Body of pancreas (tissue), 4 donors: ENCODE measurements at regions not wholly inside any gene's neighbourhood (a gene's known extent, or its start where the extent isn't known, plus 50 kb on each side); places are given as distances from the start of the nearest gene placed in this dataset.

Source experiments
- CTCF ChIP-seq, 7 experiments: fragments of 450-650 bp in 4 of 7; fragments of 200-600 bp in 3 of 7; sonication (generic) in 3 of 7; IDR thresholded peaks; one replicate each; pipeline ENCODE4 v1.5.1; 2016 to 2019; ENCODE audit warnings: antibody characterized with exemption in 7 of 7
- POLR2A ChIP-seq, 3 donors: fragments of 450-650 bp; IDR thresholded peaks; one replicate each; pipeline ENCODE4 v1.6.1; 2016; ENCODE audit warnings: antibody characterized with exemption in 3 of 3, mild to moderate bottlenecking in 2 of 3

DNA sequence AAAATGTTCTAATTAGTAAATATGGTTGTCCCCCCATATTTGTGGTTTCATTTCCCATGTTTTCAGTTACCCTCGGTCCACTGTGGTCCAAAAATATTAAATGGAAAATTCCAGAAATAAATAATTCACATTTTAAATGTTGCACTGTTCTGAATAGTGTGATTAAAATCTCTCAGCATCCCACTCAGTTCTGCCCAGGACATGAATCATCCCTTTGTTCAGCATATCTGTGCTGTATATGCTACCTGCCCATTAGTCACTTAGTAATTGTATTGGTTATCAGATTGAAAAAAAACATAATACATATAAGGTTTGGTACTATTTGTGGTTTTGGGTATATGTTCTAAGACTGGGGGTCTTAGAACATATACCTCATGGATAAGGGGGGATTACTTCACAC is 55.1 kb upstream of the NXF3 start:
- no peak for TF ChIP-seq CTCF (IDR thresholded peaks at IDR 0.05)
- TF ChIP-seq POLR2A (IDR thresholded peaks at IDR 0.05): no peak
